HepG2 (cell line): ENCODE measurements at regions not wholly inside any gene's neighbourhood (a gene's known extent, or its start where the extent isn't known, plus 50 kb on each side); places are given as distances from the start of the nearest gene placed in this dataset.

Experiments used
- ATAC-seq: fragments of 200-7000 bp; cut with Tn5 transposase; 3 replicates; pipeline ENCODE4 v1.9.1; 2020; ENCODE audit warnings: mild to moderate bottlenecking, moderate library complexity
- BruUV-seq: library from RNA; stranded (reverse); fragments of 400-500 nt; replicated peaks from 2 replicates; lab custom pipeline; 2021; lab: Mats Ljungman, UMichigan
- CTCF ChIA-PET: fragments of 300-600 bp; formaldehyde crosslinking; extraction: SDS; loops from one replicate; lab custom pipeline; 2021; ENCODE audit warnings: low total read pairs, inconsistent platforms, low intra/inter-chr PET ratio; lab: Yijun Ruan, JAX
- POLR2A ChIA-PET: fragments of 350-600 bp; sonication (Branson Sonifier 250); formaldehyde crosslinking; loops from one replicate; lab custom pipeline; 2020; ENCODE audit warnings: antibody characterized with exemption, inconsistent platforms; lab: Yijun Ruan, JAX
- DNase-seq: peaks from one replicate; pipeline ENCODE4 v3.0.0-alpha.2; 2015; ENCODE audit warnings: low spot score
- FAIRE-seq: peaks from 3 replicates; lab custom pipeline; 2011; peaks lifted over from hg19 to GRCh38; lab: Jason Lieb, UNC
- H2AFZ ChIP-seq: one replicate; pipeline ENCODE4 v1.6.1; 2011; ENCODE audit warnings: low read length, inconsistent platforms
- H3K27ac ChIP-seq: fragments of 300-600 bp; 3 replicates; pipeline ENCODE4 v1.8.0; 2011; ENCODE audit warnings: mixed run types, mild to moderate bottlenecking, mixed read lengths, low read length, inconsistent platforms; ENCODE audit not compliant: insufficient read depth; ENCODE audit errors: extremely low read length
- H3K27me3 ChIP-seq, 2 experiments: fragments of 200-600 bp in 1 of 2; 2 replicates in 1 of 2; 3 replicates in 1 of 2; pipeline versions ENCODE4 v1.6.0 to v1.8.0; 2011; ENCODE audit warnings: low read length in 2 of 2, mild to moderate bottlenecking in 2 of 2, moderate library complexity in 2 of 2, inconsistent platforms in 1 of 2; ENCODE audit not compliant: insufficient read depth in 2 of 2, control insufficient read depth in 1 of 2
- H3K36me3 ChIP-seq, 2 experiments: fragments of 200-600 bp in 1 of 2; replicated peaks in 1 of 2; 2 replicates in 1 of 2; 3 replicates in 1 of 2; pipeline versions ENCODE4 v1.5.1 to v1.8.0; 2011; ENCODE audit warnings: low read length in 2 of 2, inconsistent platforms in 1 of 2; ENCODE audit not compliant: insufficient read depth in 2 of 2, control insufficient read depth in 1 of 2
- H3K4me1 ChIP-seq: 2 replicates; pipeline ENCODE4 v1.5.1; 2012; ENCODE audit warnings: low read length, inconsistent platforms; ENCODE audit not compliant: insufficient read depth
- H3K4me2 ChIP-seq: 2 replicates; pipeline ENCODE4 v1.6.0; 2011; ENCODE audit warnings: low read depth, low read length, inconsistent platforms
- H3K4me3 ChIP-seq, 3 experiments: fragments of 200-600 bp in 1 of 3; sonication (generic), shearing (Covaris generic) in 1 of 3; replicated peaks in 1 of 3; 2 replicates each; pipeline ENCODE4 v1.5.1; 2011 to 2016; ENCODE audit warnings: low read length in 3 of 3, inconsistent platforms in 2 of 3, low read depth in 2 of 3, mild to moderate bottlenecking in 2 of 3, control low read depth in 1 of 3, mixed read lengths in 1 of 3; ENCODE audit not compliant: insufficient read depth in 1 of 3
- H3K79me2 ChIP-seq: one replicate; pipeline ENCODE4 v1.6.1; 2011; ENCODE audit warnings: low read length, inconsistent platforms; ENCODE audit not compliant: insufficient read depth
- H3K9ac ChIP-seq: 2 replicates; pipeline ENCODE4 v1.6.0; 2011; ENCODE audit warnings: mild to moderate bottlenecking, low read depth, low read length, inconsistent platforms; ENCODE audit not compliant: insufficient read depth
- H3K9me3 ChIP-seq: 2 replicates; pipeline ENCODE4 v1.5.1; 2012; ENCODE audit warnings: mild to moderate bottlenecking, low read length
- H4K20me1 ChIP-seq: 2 replicates; pipeline ENCODE4 v1.6.0; 2011; ENCODE audit warnings: inconsistent platforms, mild to moderate bottlenecking, low read length, moderate library complexity; ENCODE audit not compliant: insufficient read depth
- PLRG1 ChIP-seq: fragments of 450-650 bp; conservative IDR thresholded peaks from 2 replicates; pipeline ENCODE4 v1.6.1; 2016
- SRSF1 ChIP-seq: fragments of 200-400 bp; formaldehyde crosslinking; optimal IDR thresholded peaks from 2 replicates; pipeline ENCODE3; 2017; ENCODE audit warnings: mild to moderate bottlenecking, low read depth, low read length, moderate library complexity
- TOE1 ChIP-seq: sonication (generic); formaldehyde crosslinking; IDR thresholded peaks from 2 replicates; pipeline ENCODE4 v1.4.0; 2020; ENCODE audit warnings: mild to moderate bottlenecking, missing genetic modification reagents
- TP53 ChIP-seq: sonication (generic); formaldehyde crosslinking; conservative IDR thresholded peaks from 2 replicates; pipeline ENCODE4 v1.4.0; 2020; ENCODE audit warnings: missing genetic modification reagents
- ZNF225 ChIP-seq: sonication (generic); formaldehyde crosslinking; IDR thresholded peaks from 2 replicates; pipeline ENCODE4 v1.4.0; 2020; ENCODE audit warnings: mild to moderate bottlenecking, missing genetic modification reagents
- WGBS: methylation state at CpG from one replicate; pipeline ENCODE4 v1.1.6; 2017; ENCODE audit warnings: low lambda C conversion rate; 5-methylcytosine and 5-hydroxymethylcytosine counted together
- in situ Hi-C: cut with HindIII; loops from 2 replicates; pipeline ENCODE4 v1.10.0; 2017; ENCODE audit warnings: low pct_unique_long_range_greater_than_20kb; ENCODE audit not compliant: extremely low pct_ligation_motif_present
- intact Hi-C: fragments of 100-400 bp; cut with micrococcal nuclease; formaldehyde crosslinking; loops from one replicate; pipeline ENCODE4 v1.10.0; 2022; ENCODE audit not compliant: unreplicated experiment
- TF ChIP-seq, protein P1 (sequence below), 2 experiments: sonication (generic) in 1 of 2; formaldehyde crosslinking in 1 of 2; IDR thresholded peaks; 2 replicates each; pipeline versions ENCODE4 v1.6.1 to v1.9.0; 2014 to 2022; ENCODE audit warnings: antibody characterized with exemption in 1 of 2, borderline replicate concordance in 1 of 2, inconsistent platforms in 1 of 2, low read depth in 1 of 2, missing genetic modification reagents in 1 of 2
- TF ChIP-seq, protein P2 (sequence below): sonication (generic); formaldehyde crosslinking; IDR thresholded peaks from 2 replicates; pipeline ENCODE4 v1.8.0; 2022; ENCODE audit warnings: mild to moderate bottlenecking, missing genetic modification reagents; ENCODE audit not compliant: insufficient replicate concordance
- TF ChIP-seq, protein P3 (sequence below): sonication (generic); formaldehyde crosslinking; IDR thresholded peaks from 2 replicates; pipeline ENCODE4 v1.4.0; 2020; ENCODE audit warnings: mild to moderate bottlenecking, missing genetic modification reagents
- TF ChIP-seq, protein P4 (sequence below): sonication (generic); formaldehyde crosslinking; IDR thresholded peaks from 2 replicates; pipeline ENCODE4 v1.5.0; 2020; ENCODE audit warnings: mild to moderate bottlenecking, low read depth, missing genetic modification reagents, borderline replicate concordance

DNA sequence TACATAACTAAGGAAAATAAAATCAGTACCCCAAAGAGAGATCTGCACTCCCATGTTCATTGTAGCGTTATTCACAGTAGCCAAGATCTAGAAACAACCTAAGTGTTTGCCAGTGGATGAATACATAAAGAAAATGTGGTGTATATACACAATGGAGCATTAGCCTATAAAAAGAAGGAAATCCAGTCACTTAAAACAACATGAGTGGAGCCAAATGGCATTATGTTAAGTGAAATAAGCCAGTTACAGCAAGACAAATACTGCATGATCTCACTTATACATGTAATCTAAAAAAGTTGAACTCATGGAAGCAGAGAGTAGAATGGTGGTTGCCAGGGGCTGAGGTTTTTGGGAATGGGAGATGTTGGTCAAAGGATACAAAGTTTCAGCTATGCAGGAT is 508.3 kb upstream of the B3GALT2 start:
- no peak overlapping the region for H3K4me3 ChIP-seq
- in situ Hi-C loops (no loop called here), intact Hi-C loops (no loop called here)
- H3K27me3 ChIP-seq: no peaks in the 10 kb centered on the region
- BruUV-seq: no TSS peak
- no peaks in the 10 kb centered on the region for H3K9me3 ChIP-seq
- H2AFZ ChIP-seq: no peak overlapping the region
- H4K20me1 ChIP-seq: no peaks in the 10 kb centered on the region
- no peak overlapping the region for H3K27ac ChIP-seq
- DNase-seq (no peak), FAIRE-seq (no peak), ATAC-seq (no peak)
- no peak overlapping the region for H3K9ac ChIP-seq
- CTCF ChIA-PET: no interaction called here
- H3K36me3 ChIP-seq: no peaks in the 10 kb centered on the region
- H3K4me1 ChIP-seq: no peaks in the 10 kb centered on the region
- TF ChIP-seq PLRG1: no peak
- TF ChIP-seq SRSF1: no peak
- TF ChIP-seq, protein P1, sequence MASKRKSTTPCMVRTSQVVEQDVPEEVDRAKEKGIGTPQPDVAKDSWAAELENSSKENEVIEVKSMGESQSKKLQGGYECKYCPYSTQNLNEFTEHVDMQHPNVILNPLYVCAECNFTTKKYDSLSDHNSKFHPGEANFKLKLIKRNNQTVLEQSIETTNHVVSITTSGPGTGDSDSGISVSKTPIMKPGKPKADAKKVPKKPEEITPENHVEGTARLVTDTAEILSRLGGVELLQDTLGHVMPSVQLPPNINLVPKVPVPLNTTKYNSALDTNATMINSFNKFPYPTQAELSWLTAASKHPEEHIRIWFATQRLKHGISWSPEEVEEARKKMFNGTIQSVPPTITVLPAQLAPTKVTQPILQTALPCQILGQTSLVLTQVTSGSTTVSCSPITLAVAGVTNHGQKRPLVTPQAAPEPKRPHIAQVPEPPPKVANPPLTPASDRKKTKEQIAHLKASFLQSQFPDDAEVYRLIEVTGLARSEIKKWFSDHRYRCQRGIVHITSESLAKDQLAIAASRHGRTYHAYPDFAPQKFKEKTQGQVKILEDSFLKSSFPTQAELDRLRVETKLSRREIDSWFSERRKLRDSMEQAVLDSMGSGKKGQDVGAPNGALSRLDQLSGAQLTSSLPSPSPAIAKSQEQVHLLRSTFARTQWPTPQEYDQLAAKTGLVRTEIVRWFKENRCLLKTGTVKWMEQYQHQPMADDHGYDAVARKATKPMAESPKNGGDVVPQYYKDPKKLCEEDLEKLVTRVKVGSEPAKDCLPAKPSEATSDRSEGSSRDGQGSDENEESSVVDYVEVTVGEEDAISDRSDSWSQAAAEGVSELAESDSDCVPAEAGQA (IDR thresholded peaks at IDR 0.05; ENCODE audit: low read depth): no peak
- TF ChIP-seq, protein P1 (CRISPR knock-in tag; IDR thresholded peaks at IDR 0.05; ENCODE audit: borderline replicate concordance): no peak
- TF ChIP-seq, protein P2, sequence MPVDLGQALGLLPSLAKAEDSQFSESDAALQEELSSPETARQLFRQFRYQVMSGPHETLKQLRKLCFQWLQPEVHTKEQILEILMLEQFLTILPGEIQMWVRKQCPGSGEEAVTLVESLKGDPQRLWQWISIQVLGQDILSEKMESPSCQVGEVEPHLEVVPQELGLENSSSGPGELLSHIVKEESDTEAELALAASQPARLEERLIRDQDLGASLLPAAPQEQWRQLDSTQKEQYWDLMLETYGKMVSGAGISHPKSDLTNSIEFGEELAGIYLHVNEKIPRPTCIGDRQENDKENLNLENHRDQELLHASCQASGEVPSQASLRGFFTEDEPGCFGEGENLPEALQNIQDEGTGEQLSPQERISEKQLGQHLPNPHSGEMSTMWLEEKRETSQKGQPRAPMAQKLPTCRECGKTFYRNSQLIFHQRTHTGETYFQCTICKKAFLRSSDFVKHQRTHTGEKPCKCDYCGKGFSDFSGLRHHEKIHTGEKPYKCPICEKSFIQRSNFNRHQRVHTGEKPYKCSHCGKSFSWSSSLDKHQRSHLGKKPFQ (CRISPR knock-in tag): no peak
- no peak for TF ChIP-seq TOE1 (CRISPR knock-in tag)
- no peak for TF ChIP-seq ZNF225
- TF ChIP-seq TP53 (CRISPR knock-in tag): no peak
- TF ChIP-seq, protein P3, sequence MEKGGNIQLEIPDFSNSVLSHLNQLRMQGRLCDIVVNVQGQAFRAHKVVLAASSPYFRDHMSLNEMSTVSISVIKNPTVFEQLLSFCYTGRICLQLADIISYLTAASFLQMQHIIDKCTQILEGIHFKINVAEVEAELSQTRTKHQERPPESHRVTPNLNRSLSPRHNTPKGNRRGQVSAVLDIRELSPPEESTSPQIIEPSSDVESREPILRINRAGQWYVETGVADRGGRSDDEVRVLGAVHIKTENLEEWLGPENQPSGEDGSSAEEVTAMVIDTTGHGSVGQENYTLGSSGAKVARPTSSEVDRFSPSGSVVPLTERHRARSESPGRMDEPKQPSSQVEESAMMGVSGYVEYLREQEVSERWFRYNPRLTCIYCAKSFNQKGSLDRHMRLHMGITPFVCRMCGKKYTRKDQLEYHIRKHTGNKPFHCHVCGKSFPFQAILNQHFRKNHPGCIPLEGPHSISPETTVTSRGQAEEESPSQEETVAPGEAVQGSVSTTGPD (CRISPR knock-in tag): no peak
- TF ChIP-seq, protein P4, sequence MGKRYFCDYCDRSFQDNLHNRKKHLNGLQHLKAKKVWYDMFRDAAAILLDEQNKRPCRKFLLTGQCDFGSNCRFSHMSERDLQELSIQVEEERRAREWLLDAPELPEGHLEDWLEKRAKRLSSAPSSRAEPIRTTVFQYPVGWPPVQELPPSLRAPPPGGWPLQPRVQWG (CRISPR knock-in tag): no peak
- WGBS: 0% methylated on average over 1 of the region's 1 CpG
- POLR2A ChIA-PET: no interaction called here
- no peaks in the 10 kb centered on the region for H3K79me2 ChIP-seq
- no peak overlapping the region for H3K4me2 ChIP-seq
